ENCODE measurements at regions not wholly inside any gene's neighbourhood (a gene's known extent, or its start where the extent isn't known, plus 50 kb on each side); places are given as distances from the start of the nearest gene placed in this dataset.

- intact Hi-C loops (cut with micrococcal nuclease), result no loop called here
- H3K4me2 ChIP-seq (ENCODE audit: low read depth, low read length), result no peak overlapping the region; the same call in 1 of the 2 replicates
- TF ChIP-seq USF2 (IDR thresholded peaks at IDR 0.05; ENCODE audit: low read depth, low read length), result peak; percentile 52; the same call in 1 of the 2 replicates
- no peak for TF ChIP-seq ELK1 (IDR thresholded peaks at IDR 0.05; ENCODE audit: borderline replicate concordance, low read depth, low read length)
- TF ChIP-seq RFX5 (IDR thresholded peaks at IDR 0.05; ENCODE audit: low read depth, low read length), result no peak
- in situ Hi-C loops (cut with MboI; ENCODE audit: low sequenced_read_pairs), result no loop called here
- BruUV-seq (replicated peaks), result no TSS peak
- no peak overlapping the region for H2AK5ac ChIP-seq (ENCODE audit: low read depth, low read length)
- H2BK20ac ChIP-seq (ENCODE audit: low read depth, low read length), result no peak overlapping the region
- H3K56ac ChIP-seq (ENCODE audit: extremely low read depth, insufficient read depth, low read length), result no peak overlapping the region
- H4K20me1 ChIP-seq (ENCODE audit: insufficient read depth, low read length), result no peaks in the 10 kb centered on the region
- H3K4me3 ChIP-seq (ENCODE audit: insufficient read depth, low read depth, low read length), result no peak overlapping the region
- peaks cover 2% of the 10 kb centered on the region; the same call in 1 of the 2 replicates for H3K4me1 ChIP-seq (ENCODE audit: control insufficient read depth, insufficient read depth, low read length)
- no peaks in the 10 kb centered on the region for H3K79me1 ChIP-seq (ENCODE audit: low read depth in 1 of 2, low read length in 2 of 2)
- no peak overlapping the region for H4K91ac ChIP-seq (ENCODE audit: insufficient read depth, low read depth, low read length)
- peak overlapping the region; percentile 35 for H2BK5ac ChIP-seq (ENCODE audit: low read depth, low read length, poor library complexity, severe bottlenecking)
- H3K9ac ChIP-seq (ENCODE audit: low read depth, low read length), result no peak overlapping the region
- no peak overlapping the region for H3K14ac ChIP-seq (replicated peaks; ENCODE audit: low read depth, low read length)
- H3K27me3 ChIP-seq (ENCODE audit: control insufficient read depth, insufficient read depth, low read length), result no peaks in the 10 kb centered on the region
- no peak overlapping the region for H2BK120ac ChIP-seq (ENCODE audit: low read depth, low read length)
- H3K36me3 ChIP-seq (ENCODE audit: control insufficient read depth, insufficient read depth, low read length), result no peaks in the 10 kb centered on the region
- no peak overlapping the region for H4K8ac ChIP-seq (ENCODE audit: low read depth in 2 of 2, low read length in 2 of 2)
- POLR2A ChIA-PET (ENCODE audit: unreplicated experiment), result no interaction called here
- no CpG with 5 or more reads among the region's 3 CpGs for WGBS, 2 experiments (ENCODE audit: extremely low coverage in 2 of 2, insufficient read length in 1 of 2)
- DNase-seq, result peak; percentile 47
- H3K9me1 ChIP-seq (ENCODE audit: insufficient read depth, low read length), result peaks cover 8% of the 10 kb centered on the region
- H2AK9ac ChIP-seq (replicated peaks; ENCODE audit: low read depth, low read length, poor library complexity), result no peak overlapping the region
- no peak overlapping the region for H4K5ac ChIP-seq (ENCODE audit: low read depth, low read length)
- no peak overlapping the region for H3K27ac ChIP-seq (ENCODE audit: insufficient read depth, low read length)
- H2AFZ ChIP-seq (replicated peaks; ENCODE audit: low read length, poor library complexity), result no peak overlapping the region
- CTCF ChIA-PET, result no interaction called here
- H2BK15ac ChIP-seq (ENCODE audit: low read depth, low read length), result no peak overlapping the region
- dilution Hi-C loops (cut with HindIII; ENCODE audit: low sequenced_read_pairs, unreplicated experiment), result no loop called here
- no peak overlapping the region for H3K4ac ChIP-seq (ENCODE audit: low read depth, low read length)
- H3K23ac ChIP-seq (ENCODE audit: low read depth, low read length), result no peak overlapping the region
- H3K9me3 ChIP-seq (ENCODE audit: control insufficient read depth, insufficient read depth, low read length), result no peaks in the 10 kb centered on the region
- peak; percentile 67 for ATAC-seq (ENCODE audit: low read depth)
- H3K18ac ChIP-seq (ENCODE audit: low read depth, low read length), result no peak overlapping the region
These were observed 78.7 kb upstream of the ARID5B start for GRCh38 chr10:61822781-61823230.
